ENCODE measurements at regions not wholly inside any gene's neighbourhood (a gene's known extent, or its start where the extent isn't known, plus 50 kb on each side); places are given as distances from the start of the nearest gene placed in this dataset.

DNA sequence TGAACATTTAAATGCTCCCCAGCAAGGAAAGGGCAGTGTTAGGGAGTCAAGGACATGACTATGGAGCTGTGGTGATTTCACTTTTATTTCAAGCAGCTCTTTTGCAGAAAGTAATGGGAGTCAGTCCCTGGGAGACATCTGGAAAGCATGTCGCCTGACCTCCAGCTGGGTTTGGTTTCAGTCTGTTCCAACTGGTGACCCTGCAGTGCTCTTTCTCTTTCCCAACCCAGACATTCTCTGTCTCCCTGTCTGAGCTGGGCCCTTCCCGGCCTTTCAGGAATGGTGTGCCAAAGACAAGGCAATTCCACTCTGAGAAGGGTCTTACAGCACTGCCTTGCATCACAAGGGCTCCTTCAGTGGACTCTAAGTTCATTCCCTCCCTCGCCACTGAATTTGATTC lies 323.2 kb downstream of the OSR1 start:
- DNase-seq (ENCODE audit: low spot score), result no peak

DNA sequence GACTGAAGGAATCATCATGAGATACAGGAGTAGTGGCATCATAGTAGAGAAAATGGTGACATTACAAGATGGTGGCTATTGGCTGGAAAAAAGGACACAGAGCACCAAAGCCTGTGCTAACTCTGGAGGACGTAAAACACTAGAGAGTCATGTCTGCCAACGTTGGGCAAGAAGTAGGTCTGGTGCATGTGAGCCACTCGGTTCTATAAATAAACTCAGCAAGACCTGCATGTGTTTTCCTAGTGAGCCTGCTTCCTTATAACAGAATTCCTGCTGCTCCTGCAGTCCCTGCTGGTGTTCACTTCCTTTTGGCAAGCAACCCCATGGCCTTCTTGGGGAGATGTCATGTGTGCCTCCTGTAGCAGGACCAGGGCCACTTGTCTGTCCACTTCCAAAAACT lies 325.2 kb downstream of the OSR1 start:
- no peak for DNase-seq (ENCODE audit: low spot score)

DNA sequence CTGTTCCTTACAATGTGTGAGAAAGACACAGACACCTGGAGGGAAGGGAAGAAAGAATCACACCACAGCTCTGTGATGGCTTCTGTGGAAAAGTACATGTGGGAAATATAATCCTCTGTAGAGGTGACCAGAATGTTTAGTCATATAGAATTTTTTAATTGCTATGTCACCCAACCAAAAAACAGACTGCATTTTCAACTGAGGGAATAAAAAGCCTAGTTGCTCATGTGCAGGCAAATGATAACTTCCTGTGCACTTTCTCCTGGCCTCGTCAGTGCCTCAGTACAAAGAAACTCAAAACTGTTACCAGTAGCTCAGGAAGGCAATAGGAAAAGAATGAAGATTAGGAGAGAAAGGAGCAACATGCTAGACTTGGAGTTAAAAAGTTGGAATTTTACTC lies 326.8 kb downstream of the OSR1 start:
- DNase-seq (ENCODE audit: low spot score), result no peak

DNA sequence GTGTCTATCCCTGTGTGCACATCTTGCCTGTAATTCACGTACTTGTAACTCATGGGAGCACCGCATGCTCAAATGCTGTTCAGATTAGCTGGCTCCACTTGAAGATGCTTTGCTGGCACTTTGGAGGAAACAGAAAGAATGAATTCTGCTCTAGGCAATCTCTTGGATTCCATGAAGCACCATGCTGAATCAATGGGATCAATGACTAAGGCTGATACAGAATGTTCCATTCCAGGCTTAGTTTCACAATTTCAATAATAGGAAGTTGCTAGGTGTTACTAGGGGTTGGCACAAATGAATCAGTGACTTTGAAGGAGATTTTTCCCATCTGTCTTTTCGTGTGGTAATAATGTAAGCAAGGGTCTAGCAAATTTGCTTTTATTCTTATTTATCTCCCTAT lies 328.8 kb downstream of the OSR1 start:
- DNase-seq (ENCODE audit: low spot score), result no peak

DNA sequence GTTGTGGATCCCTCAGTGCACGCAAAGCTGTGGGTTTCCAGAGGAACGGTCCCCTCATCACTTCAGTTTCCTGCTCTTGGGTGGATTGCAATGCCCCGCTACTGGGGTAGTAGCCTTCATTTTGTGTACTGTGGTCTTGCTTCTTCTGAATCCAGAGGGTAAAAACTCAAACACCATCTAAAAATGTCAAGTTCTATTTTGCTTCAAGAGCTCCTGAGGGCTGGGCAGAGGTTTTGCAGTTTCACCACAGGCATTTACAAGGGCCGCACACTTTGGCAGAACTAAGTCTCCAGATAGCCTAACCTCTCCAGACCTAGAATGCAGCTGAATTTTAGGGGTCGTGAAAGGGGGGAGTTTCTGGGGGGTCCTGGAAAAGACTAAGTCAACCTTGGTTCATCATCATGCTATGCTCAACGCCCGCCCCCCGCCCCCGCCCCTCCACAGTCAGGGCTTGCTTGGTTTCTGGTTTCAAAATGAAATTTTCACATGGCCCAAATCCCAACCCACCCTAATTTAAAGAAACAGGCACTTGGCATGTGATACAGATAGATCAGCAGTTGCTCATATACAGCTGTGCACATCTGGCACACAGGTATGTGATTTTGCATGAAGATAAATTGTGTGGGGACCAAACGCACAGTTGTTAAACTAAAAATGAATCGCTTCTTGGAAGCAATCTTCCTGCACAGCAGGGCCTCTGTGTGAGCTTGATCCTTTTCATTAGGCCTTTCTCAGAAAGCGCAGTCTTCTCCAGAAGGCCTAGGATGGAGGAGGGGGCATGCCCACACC lies 329.6 kb downstream of the OSR1 start:
- DNase-seq (ENCODE audit: low spot score), result no peak

DNA sequence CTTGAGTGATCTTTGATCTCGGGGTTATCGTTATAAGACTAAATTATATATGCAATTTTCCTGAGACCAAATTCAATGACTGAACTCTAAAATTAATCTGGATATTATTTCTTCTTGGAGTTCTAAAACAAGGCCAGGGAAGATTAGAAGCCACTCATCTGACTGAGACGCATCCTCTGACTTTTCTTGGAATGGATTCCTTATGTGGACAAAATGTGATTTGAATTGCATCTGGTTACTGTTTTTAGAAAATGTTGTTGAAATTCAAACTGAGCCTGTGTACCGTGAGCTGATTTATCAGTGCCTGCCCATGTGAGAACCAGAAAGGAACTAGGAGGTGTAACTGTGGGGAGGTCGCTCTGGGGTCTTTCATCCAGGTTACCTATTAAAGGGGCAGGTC lies 330.8 kb downstream of the OSR1 start:
- DNase-seq (ENCODE audit: low spot score), result no peak

DNA sequence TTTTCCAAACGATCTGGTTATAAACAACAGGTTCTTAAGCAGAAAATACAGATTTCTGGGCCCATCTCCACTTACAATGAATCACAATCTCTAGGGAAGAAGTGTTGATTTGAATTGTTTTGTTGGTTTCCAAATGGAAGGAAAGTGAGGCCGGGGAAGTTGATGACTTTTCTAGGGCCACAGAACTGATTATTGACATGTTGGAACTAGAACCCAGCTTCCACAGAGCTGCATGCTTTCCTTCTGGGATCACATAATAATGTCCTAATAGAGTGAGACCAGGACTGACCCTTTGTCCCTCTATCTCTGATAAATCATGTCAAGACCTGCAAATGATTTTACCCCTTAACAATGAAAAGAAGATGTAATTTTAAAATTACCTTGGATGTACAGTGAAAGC lies 332.2 kb downstream of the OSR1 start:
- no peak for DNase-seq (ENCODE audit: low spot score)

DNA sequence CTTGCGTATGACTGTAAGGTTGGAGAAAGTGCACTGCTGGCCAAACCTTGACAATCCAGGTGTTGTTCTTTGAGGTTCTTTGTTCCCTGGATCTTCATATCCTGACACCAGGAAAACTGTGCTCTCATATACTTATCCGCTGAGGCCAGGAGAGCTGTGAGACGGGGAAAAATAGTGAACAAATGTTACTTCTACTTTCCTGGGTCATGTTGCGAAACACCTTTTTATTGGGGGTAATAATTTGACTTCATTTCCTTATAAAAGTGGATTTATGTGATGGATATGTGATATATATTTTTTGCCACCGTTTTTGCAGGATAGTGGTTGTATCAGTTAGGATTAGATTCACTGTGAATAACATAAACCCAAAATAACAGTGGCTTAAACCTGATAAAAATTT lies 336.1 kb downstream of the OSR1 start:
- no peak for DNase-seq (ENCODE audit: low spot score)

DNA sequence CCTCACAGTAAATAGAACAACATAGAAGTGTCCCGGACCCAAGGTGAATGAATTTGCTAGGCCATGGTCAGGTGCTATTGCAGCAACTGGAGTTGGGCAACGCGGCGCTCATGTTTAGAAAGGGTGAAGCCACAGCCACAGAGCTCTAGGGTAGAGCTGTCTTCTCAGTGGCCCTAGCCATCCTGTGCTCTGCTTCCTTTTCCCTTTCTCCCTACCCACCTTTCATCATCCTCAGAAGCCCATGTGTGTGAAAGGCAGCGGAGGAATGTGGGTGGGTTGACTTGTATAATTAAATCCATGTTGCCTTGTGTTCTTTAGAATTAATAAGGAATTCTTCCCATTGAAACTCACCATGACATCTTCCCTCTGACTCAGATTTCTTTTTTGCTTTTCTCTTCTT lies 336.7 kb downstream of the OSR1 start:
- no peak for DNase-seq (ENCODE audit: low spot score)

DNA sequence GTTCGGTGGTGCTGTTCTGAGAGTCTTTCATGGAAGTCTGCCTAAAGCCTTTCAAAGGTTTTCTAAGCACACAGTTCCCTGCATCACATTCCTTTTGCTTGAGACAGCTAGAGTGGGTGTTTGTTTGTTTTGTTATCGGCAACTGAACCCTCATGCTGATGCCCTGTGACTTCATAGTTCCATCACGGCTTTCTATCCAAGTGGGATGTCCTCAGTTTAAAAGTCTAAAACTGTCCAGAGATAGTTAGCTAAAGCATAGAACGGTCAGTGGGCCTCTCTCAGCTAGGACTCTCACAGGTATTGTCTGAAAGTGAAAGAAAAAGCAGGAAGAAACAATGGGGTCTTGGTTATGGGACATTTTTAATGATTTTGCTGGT lies 337.3 kb downstream of the OSR1 start:
- no peak for DNase-seq (ENCODE audit: low spot score)

DNA sequence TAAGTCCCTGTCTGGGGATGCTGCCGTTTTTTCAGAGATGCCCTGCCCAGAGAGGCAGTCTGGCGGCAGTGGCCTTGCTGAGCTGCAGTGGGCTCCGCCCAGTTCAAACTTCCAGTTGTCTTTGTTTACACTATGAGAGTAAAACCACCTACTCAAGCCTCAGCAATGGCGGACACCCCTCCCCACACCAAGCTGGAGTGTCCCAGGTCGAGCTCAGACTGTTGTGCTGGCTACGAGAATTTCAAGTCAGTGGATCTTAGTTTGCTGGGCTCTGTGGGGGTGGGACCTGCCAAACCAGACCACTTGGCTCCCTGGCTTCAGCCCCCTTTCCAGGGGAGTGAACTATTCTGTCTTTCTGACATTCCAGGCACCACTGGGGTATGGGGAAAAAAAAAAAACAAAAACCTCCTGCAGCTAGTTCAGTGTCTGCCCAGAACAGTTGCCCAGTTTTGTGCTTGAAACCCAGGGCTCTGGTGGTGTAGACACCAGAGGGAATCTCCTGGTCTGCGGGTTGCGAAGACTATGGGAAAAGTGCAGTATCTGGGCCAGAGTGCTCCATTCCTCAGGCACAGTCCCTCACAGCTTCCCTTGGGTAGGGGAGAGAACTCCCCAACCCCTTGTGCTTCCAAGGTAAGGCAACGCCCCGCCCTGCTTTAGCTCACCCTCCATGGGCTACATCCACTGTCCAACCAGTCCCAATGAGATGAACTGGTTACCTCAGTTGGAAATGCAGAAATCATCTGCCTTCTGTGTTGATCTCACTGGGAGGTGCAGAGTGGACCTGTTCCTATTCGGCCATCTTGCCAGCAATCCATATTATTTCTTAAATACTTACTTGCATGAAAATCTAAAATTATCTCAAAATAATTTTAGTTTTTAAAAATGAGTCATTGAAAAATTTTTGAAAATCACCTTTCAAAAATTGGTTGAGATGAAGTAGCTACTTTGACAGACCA lies 338.0 kb downstream of the OSR1 start:
- DNase-seq (ENCODE audit: low spot score), result no peak

DNA sequence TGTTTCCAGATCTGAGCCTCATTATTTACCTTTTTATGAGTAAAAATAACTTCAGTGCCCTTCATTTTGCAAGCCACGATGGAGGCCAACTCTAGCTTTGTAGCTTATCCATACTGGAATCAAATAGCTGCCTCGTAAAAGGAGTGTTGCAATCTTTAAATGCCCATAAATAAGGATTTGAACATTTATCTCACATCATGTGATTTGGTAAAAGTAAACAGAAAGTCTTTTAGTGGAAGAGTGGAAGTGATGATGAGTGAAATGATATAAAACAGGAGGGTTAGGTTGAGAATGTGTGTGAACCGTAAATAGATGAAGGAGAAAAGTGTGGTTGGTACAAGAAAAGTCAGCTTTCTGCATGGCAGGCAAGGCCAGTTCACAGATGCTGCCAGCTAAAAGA lies 348.9 kb downstream of the OSR1 start:
- no peak for DNase-seq (ENCODE audit: low spot score)

DNA sequence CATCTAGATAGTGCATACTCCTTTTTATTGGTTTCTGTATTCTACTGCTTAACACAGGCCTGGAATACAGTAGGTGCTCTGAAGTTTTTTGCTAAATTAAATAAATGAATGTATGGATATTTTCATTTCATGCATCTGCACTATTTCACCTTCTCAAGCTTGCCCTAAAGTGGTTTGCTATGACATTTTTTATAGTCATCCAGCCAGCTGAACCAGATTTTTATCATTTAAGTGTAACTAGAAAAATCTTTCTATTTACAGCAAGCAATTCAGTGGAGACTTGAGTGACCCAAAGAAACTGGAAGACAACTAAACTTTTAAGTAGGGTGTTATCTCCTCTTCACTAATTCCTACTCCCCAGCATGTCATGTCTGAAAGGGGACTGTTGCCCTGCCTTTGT lies 354.9 kb downstream of the OSR1 start:
- no peak for DNase-seq (ENCODE audit: low spot score)

DNA sequence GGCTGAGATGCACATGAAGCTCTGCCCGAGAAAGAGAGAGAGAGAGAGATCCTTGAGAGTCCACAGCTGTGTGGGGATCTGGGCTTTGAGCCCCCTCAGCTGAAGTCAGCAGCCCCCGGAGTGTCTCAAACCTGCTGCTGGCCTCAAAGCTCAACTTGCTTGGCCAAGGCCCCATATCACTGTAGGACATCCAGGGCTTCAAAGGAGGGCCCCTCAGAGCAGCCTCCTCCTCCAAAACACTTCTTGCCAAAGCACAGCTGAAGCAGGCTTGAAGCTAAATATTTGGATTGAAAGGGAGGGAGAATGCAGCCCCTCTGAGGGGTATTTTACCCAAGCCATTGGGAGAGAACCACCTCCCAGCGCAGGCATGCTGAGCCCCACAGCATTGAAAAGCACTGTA lies 357.6 kb downstream of the OSR1 start:
- DNase-seq (ENCODE audit: low spot score), result no peak

DNA sequence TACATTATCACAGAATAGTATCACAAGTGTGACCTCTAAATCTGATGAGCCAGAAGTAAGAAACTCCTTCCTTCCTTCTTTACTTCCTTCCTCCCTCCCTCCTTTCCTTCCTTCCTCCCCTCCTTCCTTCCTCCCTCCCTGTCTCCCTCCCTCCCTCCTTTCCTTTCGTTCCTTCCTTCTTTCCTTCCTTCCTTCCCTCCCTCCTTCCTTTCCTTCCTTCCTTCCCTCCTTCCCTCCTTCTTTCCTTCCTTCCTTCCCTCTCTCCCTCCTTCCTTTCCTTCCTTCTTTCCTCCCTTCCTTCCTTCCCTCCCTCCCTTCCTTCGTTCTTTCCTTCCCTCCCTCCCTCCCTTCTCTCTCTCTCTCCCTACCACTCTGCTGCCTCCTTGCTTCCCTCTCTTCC lies 359.2 kb downstream of the OSR1 start:
- DNase-seq (ENCODE audit: low spot score), result no peak

DNA sequence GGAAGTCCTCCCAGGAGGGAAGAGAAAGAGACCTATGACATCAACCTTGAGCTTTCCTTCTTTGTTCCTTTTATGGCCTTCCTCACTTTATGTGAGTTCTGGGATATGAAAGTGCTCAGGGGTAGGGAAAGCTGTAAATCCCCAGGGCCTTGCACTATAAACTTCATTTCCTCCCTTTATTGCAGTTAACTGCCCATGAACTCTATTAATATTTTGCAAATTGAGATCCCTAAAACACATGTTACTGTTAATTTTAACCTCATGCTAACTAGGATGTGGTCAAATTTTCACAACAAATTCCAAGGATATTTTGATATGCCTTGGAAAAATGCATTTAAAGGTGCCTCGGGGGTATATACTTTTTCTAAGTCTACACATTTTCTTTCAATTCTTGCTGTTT lies 359.9 kb downstream of the OSR1 start:
- no peak for DNase-seq (ENCODE audit: low spot score)

DNA sequence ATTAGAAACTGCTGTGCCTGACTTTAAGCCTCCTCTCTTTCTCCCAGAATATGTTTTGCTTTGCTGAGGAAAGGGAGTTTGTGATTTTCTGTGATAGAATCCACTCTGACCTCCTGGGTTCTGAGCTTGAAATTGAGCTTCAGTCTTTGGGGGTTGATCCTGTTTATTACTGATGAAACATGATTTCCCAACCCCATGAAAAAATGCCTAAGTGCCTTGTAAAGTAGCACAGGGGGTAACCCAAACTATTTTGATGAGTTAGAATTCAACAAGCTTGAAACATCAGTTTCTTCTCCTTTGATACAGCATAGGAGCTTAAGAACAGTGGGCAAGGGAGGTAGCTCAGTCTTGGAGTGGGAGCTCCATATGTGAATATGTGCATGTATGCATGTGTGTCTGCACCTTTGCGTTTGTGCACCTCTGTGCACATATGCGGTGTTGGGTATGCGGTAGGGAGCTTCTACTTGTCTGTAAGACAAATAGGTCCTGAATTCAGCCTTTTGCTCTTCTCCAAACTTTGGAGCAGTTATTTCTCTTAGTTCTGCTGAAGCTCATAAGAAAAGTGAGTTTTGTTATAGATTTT lies 364.6 kb downstream of the OSR1 start:
- DNase-seq (ENCODE audit: low spot score), result no peak

DNA sequence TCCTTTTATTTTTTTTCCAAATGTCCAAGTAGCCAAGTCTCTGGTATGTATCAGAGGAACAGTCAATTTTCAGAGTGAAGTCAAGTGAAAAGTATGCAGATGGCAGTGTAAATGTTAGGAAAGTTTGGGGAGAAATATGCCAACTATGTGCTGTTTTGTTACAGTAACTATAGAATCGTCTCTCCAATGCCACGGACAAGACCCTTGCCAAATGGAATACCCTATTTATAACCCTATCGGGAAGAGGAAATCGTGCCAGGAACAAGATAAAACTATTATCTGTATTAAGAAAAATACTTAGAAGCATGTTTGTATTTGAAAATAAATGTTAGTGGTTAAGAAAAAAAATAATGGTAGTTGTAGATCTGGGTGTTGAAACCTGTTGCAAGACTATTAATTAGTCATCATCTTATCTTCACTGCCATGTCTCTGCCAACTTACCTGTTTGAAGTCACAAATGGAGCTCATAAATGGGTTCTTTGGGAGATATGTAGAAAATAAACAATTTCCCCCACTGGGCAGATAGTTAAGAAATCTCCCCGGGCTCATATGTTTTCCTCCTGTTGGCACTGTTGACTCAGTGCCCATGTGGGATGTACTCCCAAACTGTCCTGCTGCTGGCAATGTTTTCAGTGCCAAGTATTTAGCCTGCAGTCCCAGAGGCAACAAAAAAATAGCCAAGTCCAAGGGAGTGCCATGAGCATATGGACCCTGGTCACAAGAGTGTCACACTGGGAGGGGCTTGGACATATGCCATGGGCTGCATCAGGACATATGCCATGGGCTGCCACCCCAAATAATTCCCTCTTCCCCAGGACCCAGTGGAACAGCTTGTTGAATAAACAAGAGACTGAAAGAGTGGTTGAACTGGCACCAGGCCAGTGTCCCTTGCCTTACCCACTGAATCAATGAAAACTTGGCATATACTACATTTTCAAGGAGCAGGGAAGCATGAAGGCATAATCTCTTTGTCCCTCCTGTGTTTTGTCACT lies 366.9 kb downstream of the OSR1 start:
- DNase-seq (ENCODE audit: low spot score), result peak; percentile 36

DNA sequence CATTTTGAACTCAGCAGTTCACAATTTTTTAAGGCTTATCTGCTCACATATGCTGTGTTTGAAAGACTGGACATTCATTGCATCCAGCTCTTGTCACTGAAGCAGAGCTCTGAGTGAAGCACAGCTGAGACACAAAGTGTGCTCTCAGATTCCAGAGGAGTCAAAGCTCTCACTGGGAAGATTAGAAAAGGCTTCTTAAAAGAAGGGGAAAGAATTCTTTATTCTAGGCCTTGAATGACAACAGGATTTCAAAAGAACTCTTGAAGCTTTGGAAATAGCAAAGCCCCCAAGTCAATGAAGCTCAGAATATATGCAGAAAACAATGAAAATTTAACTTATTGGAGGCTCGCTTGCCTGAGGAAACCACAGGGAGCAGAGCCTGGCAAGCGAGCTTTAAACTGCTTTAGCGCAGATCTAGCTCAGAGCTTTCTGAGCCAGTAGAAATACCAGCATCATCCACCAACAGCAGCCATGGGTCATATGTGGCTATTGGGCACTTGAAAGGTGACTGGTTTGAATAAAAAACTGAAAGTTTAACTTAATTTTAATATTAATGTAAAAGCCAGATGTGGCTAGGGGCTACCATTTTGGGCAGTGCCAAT lies 369.7 kb downstream of the OSR1 start:
- no peak for DNase-seq (ENCODE audit: low spot score)

DNA sequence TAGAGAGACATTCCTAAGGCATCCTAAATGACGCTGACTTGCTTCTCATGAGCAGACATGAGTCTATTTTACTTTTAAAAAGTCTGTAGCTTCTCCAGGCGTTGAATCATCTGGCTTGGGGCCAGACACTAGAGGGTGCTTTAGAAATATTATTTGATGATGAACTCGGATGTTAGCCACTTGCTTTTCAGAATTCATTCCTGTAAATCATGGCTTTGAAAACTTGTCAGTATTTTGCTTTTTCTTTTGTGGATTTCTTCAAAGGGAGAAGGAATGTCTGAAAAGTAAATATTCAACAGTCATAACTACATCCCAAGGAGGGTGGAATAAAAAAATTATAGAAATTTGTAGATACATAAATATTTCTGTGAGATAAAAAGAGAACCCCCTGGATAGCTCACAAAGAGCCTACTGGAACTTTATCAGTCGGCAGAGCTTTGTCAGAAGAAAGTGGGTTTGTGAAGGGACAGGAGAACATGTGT lies 370.8 kb downstream of the OSR1 start:
- DNase-seq (ENCODE audit: low spot score), result peak; percentile 78

DNA sequence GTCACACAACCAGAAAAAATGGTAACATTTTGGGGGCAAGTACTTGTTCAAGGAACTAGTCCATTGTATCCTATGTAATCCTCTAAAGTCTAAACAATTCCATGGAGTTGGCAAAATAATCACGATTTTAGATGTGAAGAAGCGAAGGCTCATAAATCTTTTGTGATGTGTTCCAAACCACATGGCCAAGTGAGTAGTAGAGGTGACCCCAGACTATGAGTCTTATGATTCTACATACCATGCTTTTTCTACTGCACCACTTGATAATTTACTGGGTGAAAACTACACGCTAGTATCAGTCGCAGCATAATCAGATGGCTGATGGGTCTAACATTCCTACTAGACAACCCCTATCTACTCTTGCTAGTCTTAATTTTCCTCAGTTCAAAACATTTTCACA lies 371.4 kb downstream of the OSR1 start:
- no peak for DNase-seq (ENCODE audit: low spot score)
